ENCODE measurements at regions not wholly inside any gene's neighbourhood (a gene's known extent, or its start where the extent isn't known, plus 50 kb on each side); places are given as distances from the start of the nearest gene placed in this dataset.

GRCh38 chr15:94857466-94857865 is 626.1 kb downstream of the MCTP2 start:
- TF ChIP-seq, protein P1, sequence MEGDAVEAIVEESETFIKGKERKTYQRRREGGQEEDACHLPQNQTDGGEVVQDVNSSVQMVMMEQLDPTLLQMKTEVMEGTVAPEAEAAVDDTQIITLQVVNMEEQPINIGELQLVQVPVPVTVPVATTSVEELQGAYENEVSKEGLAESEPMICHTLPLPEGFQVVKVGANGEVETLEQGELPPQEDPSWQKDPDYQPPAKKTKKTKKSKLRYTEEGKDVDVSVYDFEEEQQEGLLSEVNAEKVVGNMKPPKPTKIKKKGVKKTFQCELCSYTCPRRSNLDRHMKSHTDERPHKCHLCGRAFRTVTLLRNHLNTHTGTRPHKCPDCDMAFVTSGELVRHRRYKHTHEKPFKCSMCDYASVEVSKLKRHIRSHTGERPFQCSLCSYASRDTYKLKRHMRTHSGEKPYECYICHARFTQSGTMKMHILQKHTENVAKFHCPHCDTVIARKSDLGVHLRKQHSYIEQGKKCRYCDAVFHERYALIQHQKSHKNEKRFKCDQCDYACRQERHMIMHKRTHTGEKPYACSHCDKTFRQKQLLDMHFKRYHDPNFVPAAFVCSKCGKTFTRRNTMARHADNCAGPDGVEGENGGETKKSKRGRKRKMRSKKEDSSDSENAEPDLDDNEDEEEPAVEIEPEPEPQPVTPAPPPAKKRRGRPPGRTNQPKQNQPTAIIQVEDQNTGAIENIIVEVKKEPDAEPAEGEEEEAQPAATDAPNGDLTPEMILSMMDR (IDR thresholded peaks at IDR 0.05): no peak
- TF ChIP-seq TEAD4 (CRISPR knock-in tag; IDR thresholded peaks at IDR 0.05): no peak
- no peak for TF ChIP-seq PRDM15 (CRISPR knock-in tag; IDR thresholded peaks at IDR 0.05)
- TF ChIP-seq, protein P2, sequence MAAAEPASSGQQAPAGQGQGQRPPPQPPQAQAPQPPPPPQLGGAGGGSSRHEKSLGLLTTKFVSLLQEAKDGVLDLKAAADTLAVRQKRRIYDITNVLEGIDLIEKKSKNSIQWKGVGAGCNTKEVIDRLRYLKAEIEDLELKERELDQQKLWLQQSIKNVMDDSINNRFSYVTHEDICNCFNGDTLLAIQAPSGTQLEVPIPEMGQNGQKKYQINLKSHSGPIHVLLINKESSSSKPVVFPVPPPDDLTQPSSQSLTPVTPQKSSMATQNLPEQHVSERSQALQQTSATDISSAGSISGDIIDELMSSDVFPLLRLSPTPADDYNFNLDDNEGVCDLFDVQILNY (CRISPR knock-in tag; IDR thresholded peaks at IDR 0.05): no peak
- no peak for TF ChIP-seq KAT7 (CRISPR knock-in tag; IDR thresholded peaks at IDR 0.05; ENCODE audit: borderline replicate concordance)
- no peak for TF ChIP-seq ELF4 (CRISPR knock-in tag; IDR thresholded peaks at IDR 0.05; ENCODE audit: low read depth)
- TF ChIP-seq, protein P3, sequence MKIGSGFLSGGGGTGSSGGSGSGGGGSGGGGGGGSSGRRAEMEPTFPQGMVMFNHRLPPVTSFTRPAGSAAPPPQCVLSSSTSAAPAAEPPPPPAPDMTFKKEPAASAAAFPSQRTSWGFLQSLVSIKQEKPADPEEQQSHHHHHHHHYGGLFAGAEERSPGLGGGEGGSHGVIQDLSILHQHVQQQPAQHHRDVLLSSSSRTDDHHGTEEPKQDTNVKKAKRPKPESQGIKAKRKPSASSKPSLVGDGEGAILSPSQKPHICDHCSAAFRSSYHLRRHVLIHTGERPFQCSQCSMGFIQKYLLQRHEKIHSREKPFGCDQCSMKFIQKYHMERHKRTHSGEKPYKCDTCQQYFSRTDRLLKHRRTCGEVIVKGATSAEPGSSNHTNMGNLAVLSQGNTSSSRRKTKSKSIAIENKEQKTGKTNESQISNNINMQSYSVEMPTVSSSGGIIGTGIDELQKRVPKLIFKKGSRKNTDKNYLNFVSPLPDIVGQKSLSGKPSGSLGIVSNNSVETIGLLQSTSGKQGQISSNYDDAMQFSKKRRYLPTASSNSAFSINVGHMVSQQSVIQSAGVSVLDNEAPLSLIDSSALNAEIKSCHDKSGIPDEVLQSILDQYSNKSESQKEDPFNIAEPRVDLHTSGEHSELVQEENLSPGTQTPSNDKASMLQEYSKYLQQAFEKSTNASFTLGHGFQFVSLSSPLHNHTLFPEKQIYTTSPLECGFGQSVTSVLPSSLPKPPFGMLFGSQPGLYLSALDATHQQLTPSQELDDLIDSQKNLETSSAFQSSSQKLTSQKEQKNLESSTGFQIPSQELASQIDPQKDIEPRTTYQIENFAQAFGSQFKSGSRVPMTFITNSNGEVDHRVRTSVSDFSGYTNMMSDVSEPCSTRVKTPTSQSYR (CRISPR knock-in tag; IDR thresholded peaks at IDR 0.05): no peak
- no peak for TF ChIP-seq ARID4B (CRISPR knock-in tag; IDR thresholded peaks at IDR 0.05; ENCODE audit: borderline replicate concordance)
- TF ChIP-seq TEAD1 (CRISPR knock-in tag; IDR thresholded peaks at IDR 0.05): no peak
- no peak for TF ChIP-seq USF2 (CRISPR knock-in tag; IDR thresholded peaks at IDR 0.05)
- TF ChIP-seq, protein P4, sequence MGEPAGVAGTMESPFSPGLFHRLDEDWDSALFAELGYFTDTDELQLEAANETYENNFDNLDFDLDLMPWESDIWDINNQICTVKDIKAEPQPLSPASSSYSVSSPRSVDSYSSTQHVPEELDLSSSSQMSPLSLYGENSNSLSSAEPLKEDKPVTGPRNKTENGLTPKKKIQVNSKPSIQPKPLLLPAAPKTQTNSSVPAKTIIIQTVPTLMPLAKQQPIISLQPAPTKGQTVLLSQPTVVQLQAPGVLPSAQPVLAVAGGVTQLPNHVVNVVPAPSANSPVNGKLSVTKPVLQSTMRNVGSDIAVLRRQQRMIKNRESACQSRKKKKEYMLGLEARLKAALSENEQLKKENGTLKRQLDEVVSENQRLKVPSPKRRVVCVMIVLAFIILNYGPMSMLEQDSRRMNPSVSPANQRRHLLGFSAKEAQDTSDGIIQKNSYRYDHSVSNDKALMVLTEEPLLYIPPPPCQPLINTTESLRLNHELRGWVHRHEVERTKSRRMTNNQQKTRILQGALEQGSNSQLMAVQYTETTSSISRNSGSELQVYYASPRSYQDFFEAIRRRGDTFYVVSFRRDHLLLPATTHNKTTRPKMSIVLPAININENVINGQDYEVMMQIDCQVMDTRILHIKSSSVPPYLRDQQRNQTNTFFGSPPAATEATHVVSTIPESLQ (CRISPR knock-in tag; IDR thresholded peaks at IDR 0.05): no peak
- no peak for TF ChIP-seq ZNF138 (CRISPR knock-in tag; conservative IDR thresholded peaks at IDR 0.05)
- TF ChIP-seq, protein P5, sequence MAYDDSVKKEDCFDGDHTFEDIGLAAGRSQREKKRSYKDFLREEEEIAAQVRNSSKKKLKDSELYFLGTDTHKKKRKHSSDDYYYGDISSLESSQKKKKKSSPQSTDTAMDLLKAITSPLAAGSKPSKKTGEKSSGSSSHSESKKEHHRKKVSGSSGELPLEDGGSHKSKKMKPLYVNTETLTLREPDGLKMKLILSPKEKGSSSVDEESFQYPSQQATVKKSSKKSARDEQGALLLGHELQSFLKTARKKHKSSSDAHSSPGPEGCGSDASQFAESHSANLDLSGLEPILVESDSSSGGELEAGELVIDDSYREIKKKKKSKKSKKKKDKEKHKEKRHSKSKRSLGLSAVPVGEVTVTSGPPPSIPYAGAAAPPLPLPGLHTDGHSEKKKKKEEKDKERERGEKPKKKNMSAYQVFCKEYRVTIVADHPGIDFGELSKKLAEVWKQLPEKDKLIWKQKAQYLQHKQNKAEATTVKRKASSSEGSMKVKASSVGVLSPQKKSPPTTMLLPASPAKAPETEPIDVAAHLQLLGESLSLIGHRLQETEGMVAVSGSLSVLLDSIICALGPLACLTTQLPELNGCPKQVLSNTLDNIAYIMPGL (CRISPR knock-in tag; IDR thresholded peaks at IDR 0.05): no peak
